SK-N-SH (cell line): ENCODE measurements at regions not wholly inside any gene's neighbourhood (a gene's known extent, or its start where the extent isn't known, plus 50 kb on each side); places are given as distances from the start of the nearest gene placed in this dataset.

ENCODE experiments used
- ELF1 ChIP-seq: IDR thresholded peaks from 2 replicates; pipeline ENCODE4 v1.4.0; 2012
- EP300 ChIP-seq, 2 experiments: IDR thresholded peaks; 2 replicates each; pipeline versions ENCODE4 v1.4.0 to v1.6.1; 2012; ENCODE audit warnings: borderline replicate concordance in 1 of 2, low read depth in 1 of 2, low read length in 1 of 2
- FOSL2 ChIP-seq: IDR thresholded peaks from 2 replicates; pipeline ENCODE4 v1.4.0; 2012; ENCODE audit warnings: low read depth, mild to moderate bottlenecking, moderate library complexity, borderline replicate concordance
- FOXJ3 ChIP-seq: sonication (generic); formaldehyde crosslinking; IDR thresholded peaks from 2 replicates; pipeline ENCODE4 v1.5.1; 2020; ENCODE audit warnings: mild to moderate bottlenecking, missing genetic modification reagents
- MXI1 ChIP-seq: IDR thresholded peaks from 2 replicates; pipeline ENCODE4 v1.6.1; 2012; ENCODE audit warnings: mild to moderate bottlenecking, low read depth, low read length, improper control_type of control experiment
- POLR2AphosphoS5 ChIP-seq: IDR thresholded peaks from 2 replicates; pipeline ENCODE4 v1.6.1; 2012; ENCODE audit warnings: low read depth, low read length
- RCOR1 ChIP-seq: fragments of 150-350 bp; IDR thresholded peaks from 2 replicates; pipeline ENCODE4 v1.6.1; 2017; ENCODE audit warnings: antibody characterized with exemption, low read length
- TCF12 ChIP-seq: IDR thresholded peaks from 2 replicates; pipeline ENCODE4 v1.4.0; 2012
- YY1 ChIP-seq: IDR thresholded peaks from 2 replicates; pipeline ENCODE4 v1.4.0; 2012; ENCODE audit warnings: low read depth, mild to moderate bottlenecking
- TF ChIP-seq, protein P1 (sequence below): fragments of 200-600 bp; sonication (generic); IDR thresholded peaks from 2 replicates; pipeline ENCODE4 v1.6.1; 2017; ENCODE audit warnings: antibody characterized with exemption, mild to moderate bottlenecking, moderate library complexity
- TF ChIP-seq, protein P2 (sequence below): IDR thresholded peaks from 2 replicates; pipeline ENCODE4; 2012

DNA sequence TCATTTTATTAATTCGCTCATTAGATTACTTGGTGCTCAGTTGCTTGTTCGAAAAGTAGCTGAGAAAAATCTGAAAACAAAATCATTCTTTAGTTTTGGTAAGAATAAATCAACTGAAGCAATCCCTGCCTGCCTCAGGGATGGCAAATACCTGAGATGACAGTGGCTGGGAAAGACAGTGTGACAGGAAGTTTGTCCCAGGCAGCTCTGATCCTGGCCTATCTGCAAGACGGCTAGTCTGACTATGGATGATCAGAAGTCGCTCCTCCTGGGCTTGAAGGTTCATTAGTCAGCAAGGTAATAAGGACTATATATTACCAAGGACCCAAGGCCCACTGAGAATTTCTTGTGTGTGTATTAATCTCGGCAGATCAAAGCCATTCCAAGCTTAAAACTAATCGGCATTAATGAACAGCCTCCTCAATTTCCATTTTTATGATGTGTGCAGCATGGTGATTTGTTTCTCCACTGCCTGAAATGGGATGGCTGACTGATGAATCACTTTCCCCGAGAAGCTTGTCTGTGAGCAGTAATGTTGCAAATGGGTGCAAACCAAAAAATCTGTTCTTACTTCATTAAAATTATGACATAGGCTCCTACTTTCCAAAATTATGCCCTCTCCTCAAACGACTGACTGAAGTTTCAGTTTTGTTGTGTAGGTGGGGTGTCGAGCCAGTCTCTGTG, 199.9 kb downstream of the ACTR3 start:
- no peak for TF ChIP-seq YY1
- no peak for TF ChIP-seq ELF1
- TF ChIP-seq RCOR1: no peak
- TF ChIP-seq, protein P1, sequence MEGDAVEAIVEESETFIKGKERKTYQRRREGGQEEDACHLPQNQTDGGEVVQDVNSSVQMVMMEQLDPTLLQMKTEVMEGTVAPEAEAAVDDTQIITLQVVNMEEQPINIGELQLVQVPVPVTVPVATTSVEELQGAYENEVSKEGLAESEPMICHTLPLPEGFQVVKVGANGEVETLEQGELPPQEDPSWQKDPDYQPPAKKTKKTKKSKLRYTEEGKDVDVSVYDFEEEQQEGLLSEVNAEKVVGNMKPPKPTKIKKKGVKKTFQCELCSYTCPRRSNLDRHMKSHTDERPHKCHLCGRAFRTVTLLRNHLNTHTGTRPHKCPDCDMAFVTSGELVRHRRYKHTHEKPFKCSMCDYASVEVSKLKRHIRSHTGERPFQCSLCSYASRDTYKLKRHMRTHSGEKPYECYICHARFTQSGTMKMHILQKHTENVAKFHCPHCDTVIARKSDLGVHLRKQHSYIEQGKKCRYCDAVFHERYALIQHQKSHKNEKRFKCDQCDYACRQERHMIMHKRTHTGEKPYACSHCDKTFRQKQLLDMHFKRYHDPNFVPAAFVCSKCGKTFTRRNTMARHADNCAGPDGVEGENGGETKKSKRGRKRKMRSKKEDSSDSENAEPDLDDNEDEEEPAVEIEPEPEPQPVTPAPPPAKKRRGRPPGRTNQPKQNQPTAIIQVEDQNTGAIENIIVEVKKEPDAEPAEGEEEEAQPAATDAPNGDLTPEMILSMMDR: no peak
- TF ChIP-seq TCF12: no peak
- TF ChIP-seq POLR2AphosphoS5: no peak
- TF ChIP-seq, protein P2, sequence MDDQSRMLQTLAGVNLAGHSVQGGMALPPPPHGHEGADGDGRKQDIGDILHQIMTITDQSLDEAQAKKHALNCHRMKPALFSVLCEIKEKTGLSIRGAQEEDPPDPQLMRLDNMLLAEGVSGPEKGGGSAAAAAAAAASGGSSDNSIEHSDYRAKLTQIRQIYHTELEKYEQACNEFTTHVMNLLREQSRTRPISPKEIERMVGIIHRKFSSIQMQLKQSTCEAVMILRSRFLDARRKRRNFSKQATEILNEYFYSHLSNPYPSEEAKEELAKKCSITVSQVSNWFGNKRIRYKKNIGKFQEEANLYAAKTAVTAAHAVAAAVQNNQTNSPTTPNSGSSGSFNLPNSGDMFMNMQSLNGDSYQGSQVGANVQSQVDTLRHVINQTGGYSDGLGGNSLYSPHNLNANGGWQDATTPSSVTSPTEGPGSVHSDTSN: no peak
- no peak for TF ChIP-seq FOXJ3 (CRISPR knock-in tag)
- TF ChIP-seq MXI1: no peak
- no peak for TF ChIP-seq FOSL2
- no peak for TF ChIP-seq EP300 (IDR thresholded peaks at IDR 0.05; ENCODE audit: borderline replicate concordance in 1 of 2, low read depth in 1 of 2, low read length in 1 of 2)
